ENCODE measurements at regions not wholly inside any gene's neighbourhood (a gene's known extent, or its start where the extent isn't known, plus 50 kb on each side); places are given as distances from the start of the nearest gene placed in this dataset.

- TF ChIP-seq ZNF337 (CRISPR knock-in tag; IDR thresholded peaks at IDR 0.05; ENCODE audit: borderline replicate concordance, low read depth) (0 out of 2 replicates have a peak, but pooled peaks have one; percentile 58), ZNF33A (CRISPR knock-in tag; IDR thresholded peaks at IDR 0.05; ENCODE audit: borderline replicate concordance) (no peak), FOXC1 (CRISPR knock-in tag; IDR thresholded peaks at IDR 0.05; ENCODE audit: borderline replicate concordance) (peak; percentile 89; the same call in 1 of the 2 replicates), IRF2 (CRISPR knock-in tag; IDR thresholded peaks at IDR 0.05) (peak; percentile 48), ARNT (IDR thresholded peaks at IDR 0.05) (no peak), CREBL2 (CRISPR knock-in tag; IDR thresholded peaks at IDR 0.05; ENCODE audit: borderline replicate concordance) (no peak), YY1 (IDR thresholded peaks at IDR 0.05; ENCODE audit: insufficient read depth, insufficient replicate concordance, low read depth, low read length) (peak; percentile 57), RFX3 (CRISPR knock-in tag; IDR thresholded peaks at IDR 0.05) (no peak), ZNF460 (CRISPR knock-in tag; IDR thresholded peaks at IDR 0.05; ENCODE audit: borderline replicate concordance) (no peak; the same call in 1 of the 2 replicates), EHMT2 (IDR thresholded peaks at IDR 0.05; ENCODE audit: borderline replicate concordance, low read depth, low read length) (no peak; the same call in 1 of the 2 replicates), RBM22 (optimal IDR thresholded peaks at IDR 0.05; ENCODE audit: low read length) (no peak), DNMT3B (CRISPR knock-in tag; conservative IDR thresholded peaks at IDR 0.05) (no peak), CBX1 (IDR thresholded peaks at IDR 0.05; ENCODE audit: low read depth) (peak; percentile 89), EED (CRISPR knock-in tag; IDR thresholded peaks at IDR 0.05) (no peak), ZKSCAN1 (IDR thresholded peaks at IDR 0.05; ENCODE audit: low read length) (no peak)
- TF ChIP-seq, protein P1, sequence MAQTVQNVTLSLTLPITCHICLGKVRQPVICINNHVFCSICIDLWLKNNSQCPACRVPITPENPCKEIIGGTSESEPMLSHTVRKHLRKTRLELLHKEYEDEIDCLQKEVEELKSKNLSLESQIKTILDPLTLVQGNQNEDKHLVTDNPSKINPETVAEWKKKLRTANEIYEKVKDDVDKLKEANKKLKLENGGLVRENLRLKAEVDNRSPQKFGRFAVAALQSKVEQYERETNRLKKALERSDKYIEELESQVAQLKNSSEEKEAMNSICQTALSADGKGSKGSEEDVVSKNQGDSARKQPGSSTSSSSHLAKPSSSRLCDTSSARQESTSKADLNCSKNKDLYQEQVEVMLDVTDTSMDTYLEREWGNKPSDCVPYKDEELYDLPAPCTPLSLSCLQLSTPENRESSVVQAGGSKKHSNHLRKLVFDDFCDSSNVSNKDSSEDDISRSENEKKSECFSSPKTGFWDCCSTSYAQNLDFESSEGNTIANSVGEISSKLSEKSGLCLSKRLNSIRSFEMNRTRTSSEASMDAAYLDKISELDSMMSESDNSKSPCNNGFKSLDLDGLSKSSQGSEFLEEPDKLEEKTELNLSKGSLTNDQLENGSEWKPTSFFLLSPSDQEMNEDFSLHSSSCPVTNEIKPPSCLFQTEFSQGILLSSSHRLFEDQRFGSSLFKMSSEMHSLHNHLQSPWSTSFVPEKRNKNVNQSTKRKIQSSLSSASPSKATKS (CRISPR knock-in tag; IDR thresholded peaks at IDR 0.05) = 0 out of 2 replicates have a peak, but pooled peaks have one; percentile 46
- TF ChIP-seq, protein P2, sequence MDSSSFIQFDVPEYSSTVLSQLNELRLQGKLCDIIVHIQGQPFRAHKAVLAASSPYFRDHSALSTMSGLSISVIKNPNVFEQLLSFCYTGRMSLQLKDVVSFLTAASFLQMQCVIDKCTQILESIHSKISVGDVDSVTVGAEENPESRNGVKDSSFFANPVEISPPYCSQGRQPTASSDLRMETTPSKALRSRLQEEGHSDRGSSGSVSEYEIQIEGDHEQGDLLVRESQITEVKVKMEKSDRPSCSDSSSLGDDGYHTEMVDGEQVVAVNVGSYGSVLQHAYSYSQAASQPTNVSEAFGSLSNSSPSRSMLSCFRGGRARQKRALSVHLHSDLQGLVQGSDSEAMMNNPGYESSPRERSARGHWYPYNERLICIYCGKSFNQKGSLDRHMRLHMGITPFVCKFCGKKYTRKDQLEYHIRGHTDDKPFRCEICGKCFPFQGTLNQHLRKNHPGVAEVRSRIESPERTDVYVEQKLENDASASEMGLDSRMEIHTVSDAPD (CRISPR knock-in tag; IDR thresholded peaks at IDR 0.05) = no peak
These were observed 631.5 kb downstream of the NYAP2 start (continued) for GRCh38 chr2:226030788-226031646.
